DOHH2 (cell line): ENCODE measurements at regions not wholly inside any gene's neighbourhood (a gene's known extent, or its start where the extent isn't known, plus 50 kb on each side); places are given as distances from the start of the nearest gene placed in this dataset.

Source experiments
- H3F3A ChIP-seq: fragments of 200-600 bp; sonication (generic), shearing (Covaris generic); 2 replicates; pipeline ENCODE4 v1.6.0; 2016; ENCODE audit warnings: antibody characterized with exemption, mild to moderate bottlenecking; ENCODE audit not compliant: control insufficient read depth, insufficient read depth
- H3K27ac ChIP-seq: fragments of 200-600 bp; sonication (generic); 2 replicates; pipeline ENCODE4 v1.5.1; 2014; ENCODE audit warnings: low read depth, mild to moderate bottlenecking, low read length, moderate library complexity
- H3K27me3 ChIP-seq: fragments of 200-600 bp; sonication (generic); 2 replicates; pipeline ENCODE4 v1.6.1; 2014; ENCODE audit warnings: mild to moderate bottlenecking, low read length, mixed read lengths; ENCODE audit not compliant: control insufficient read depth
- H3K36me3 ChIP-seq: fragments of 200-600 bp; sonication (generic); 2 replicates; pipeline ENCODE4 v1.6.1; 2014; ENCODE audit warnings: mild to moderate bottlenecking, low read length, moderate library complexity, mixed read lengths; ENCODE audit not compliant: control insufficient read depth
- H3K4me1 ChIP-seq: fragments of 200-600 bp; sonication (generic); 2 replicates; pipeline ENCODE4 v1.6.1; 2014; ENCODE audit warnings: mild to moderate bottlenecking, low read length, mixed read lengths; ENCODE audit not compliant: control insufficient read depth
- H3K4me2 ChIP-seq: fragments of 200-600 bp; sonication (generic); 2 replicates; pipeline ENCODE4 v1.6.0; 2014; ENCODE audit warnings: mild to moderate bottlenecking, low read length, moderate library complexity
- H3K4me3 ChIP-seq: fragments of 200-600 bp; sonication (generic); 2 replicates; pipeline ENCODE4 v1.5.1; 2014; ENCODE audit warnings: mild to moderate bottlenecking, low read length, mixed read lengths
- H3K79me2 ChIP-seq: fragments of 200-600 bp; sonication (generic); 2 replicates; pipeline ENCODE4 v1.6.1; 2014; ENCODE audit warnings: mild to moderate bottlenecking, low read length, mixed read lengths; ENCODE audit not compliant: control insufficient read depth
- H3K9me2 ChIP-seq: fragments of 200-600 bp; sonication (generic); replicated peaks from 2 replicates; pipeline ENCODE4 v1.6.1; 2014; ENCODE audit warnings: mild to moderate bottlenecking, low read length, mixed read lengths; ENCODE audit not compliant: control insufficient read depth
- H3K9me3 ChIP-seq: fragments of 200-600 bp; sonication (generic); 2 replicates; pipeline ENCODE4 v1.6.1; 2014; ENCODE audit warnings: antibody characterized with exemption, low read length, mixed read lengths; ENCODE audit not compliant: control insufficient read depth, insufficient read depth
- H4K20me1 ChIP-seq: fragments of 200-600 bp; sonication (generic); 2 replicates; pipeline ENCODE4 v1.6.0; 2014; ENCODE audit warnings: low read depth, mild to moderate bottlenecking, antibody characterized with exemption, low read length, moderate library complexity; ENCODE audit not compliant: control insufficient read depth, insufficient read depth
- CTCF ChIP-seq: fragments of 200-600 bp; sonication (generic); IDR thresholded peaks from one replicate; pipeline ENCODE4 v1.5.1; 2014; ENCODE audit warnings: antibody characterized with exemption, mild to moderate bottlenecking, low read depth, low read length; ENCODE audit not compliant: poor library complexity, severe bottlenecking
- EZH2phosphoT487 ChIP-seq: fragments of 200-600 bp; sonication (generic); IDR thresholded peaks from 2 replicates; pipeline ENCODE4 v1.6.1; 2017; ENCODE audit warnings: borderline replicate concordance, mild to moderate bottlenecking, antibody characterized with exemption, low read length, moderate library complexity, mixed read lengths

- Histone ChIP-seq H3K4me2 (no peak overlapping the region), H3K27ac (no peak overlapping the region), H3K9me3 (no peaks in the 10 kb centered on the region), H3K9me2 (no peaks in the 10 kb centered on the region), H4K20me1 (no peaks in the 10 kb centered on the region), H3K36me3 (no peaks in the 10 kb centered on the region), H3K4me3 (no peak overlapping the region), H3F3A (no peaks in the 10 kb centered on the region), H3K4me1 (no peaks in the 10 kb centered on the region), H3K27me3 (no peaks in the 10 kb centered on the region; the same call in 1 of the 2 replicates), H3K79me2 (no peaks in the 10 kb centered on the region)
- TF ChIP-seq CTCF = no peak
- no peak for TF ChIP-seq EZH2phosphoT487
Measured at GRCh38 chr6:91042656-91043055, 455.8 kb upstream of the MAP3K7 start.

GRCh38 chr6:91033964-91034363 is 447.1 kb upstream of the MAP3K7 start:
- TF ChIP-seq CTCF = no peak
- no peak for TF ChIP-seq EZH2phosphoT487
- Histone ChIP-seq H3F3A (no peaks in the 10 kb centered on the region), H3K9me3 (no peaks in the 10 kb centered on the region), H3K36me3 (no peaks in the 10 kb centered on the region), H3K4me3 (no peak overlapping the region), H3K79me2 (no peaks in the 10 kb centered on the region), H3K4me2 (no peak overlapping the region), H3K27me3 (no peaks in the 10 kb centered on the region; the same call in 1 of the 2 replicates), H3K9me2 (no peaks in the 10 kb centered on the region), H3K4me1 (no peaks in the 10 kb centered on the region), H3K27ac (no peak overlapping the region), H4K20me1 (no peaks in the 10 kb centered on the region)

GRCh38 chr6:91031581-91031980 is 444.7 kb upstream of the MAP3K7 start:
- no peaks in the 10 kb centered on the region for H3K27me3 ChIP-seq
- no peak overlapping the region for H3K27ac ChIP-seq
- TF ChIP-seq CTCF (no peak), EZH2phosphoT487 (no peak)
- H3K9me3 ChIP-seq = no peaks in the 10 kb centered on the region
- no peaks in the 10 kb centered on the region for H3K4me1 ChIP-seq
- H3K4me2 ChIP-seq = no peak overlapping the region
- no peaks in the 10 kb centered on the region for H4K20me1 ChIP-seq
- H3K9me2 ChIP-seq = no peaks in the 10 kb centered on the region
- H3K79me2 ChIP-seq = no peaks in the 10 kb centered on the region
- no peaks in the 10 kb centered on the region for H3K36me3 ChIP-seq
- H3K4me3 ChIP-seq = no peak overlapping the region
- no peaks in the 10 kb centered on the region for H3F3A ChIP-seq

GRCh38 chr6:91029211-91029610 is 442.3 kb upstream of the MAP3K7 start:
- no peaks in the 10 kb centered on the region for H3K27me3 ChIP-seq
- H3K27ac ChIP-seq = no peak overlapping the region
- no peak overlapping the region for H3K4me3 ChIP-seq
- H3K36me3 ChIP-seq = no peaks in the 10 kb centered on the region
- H3K9me2 ChIP-seq = no peaks in the 10 kb centered on the region
- H4K20me1 ChIP-seq = no peaks in the 10 kb centered on the region
- no peaks in the 10 kb centered on the region for H3K4me1 ChIP-seq
- H3K4me2 ChIP-seq = no peak overlapping the region
- no peaks in the 10 kb centered on the region for H3K79me2 ChIP-seq
- no peaks in the 10 kb centered on the region for H3F3A ChIP-seq
- H3K9me3 ChIP-seq = no peaks in the 10 kb centered on the region
- no peak for TF ChIP-seq CTCF
- TF ChIP-seq EZH2phosphoT487 = no peak
